ENCODE measurements at regions not wholly inside any gene's neighbourhood (a gene's known extent, or its start where the extent isn't known, plus 50 kb on each side); places are given as distances from the start of the nearest gene placed in this dataset.

DNA sequence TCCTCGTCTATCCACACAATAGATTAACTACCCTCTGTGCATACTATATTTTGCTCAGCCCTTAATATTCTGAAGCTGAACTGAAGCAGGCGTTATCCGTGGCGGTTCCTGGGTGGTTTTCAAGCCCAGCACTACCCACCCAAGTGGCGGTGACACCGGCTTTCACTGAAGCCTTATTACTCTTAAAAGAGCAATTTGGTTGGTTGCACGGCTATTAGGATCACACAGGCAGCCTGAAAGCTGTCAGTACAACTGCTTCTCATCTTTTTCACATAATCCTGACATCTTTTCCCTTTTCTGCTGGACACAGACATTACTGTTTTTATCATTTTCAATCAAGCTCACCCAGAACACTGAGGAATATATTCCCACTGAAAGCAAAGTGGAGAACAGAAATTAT lies 525.3 kb upstream of the ZNF717 start:
- ATAC-seq, result no peak
- BruUV-seq (replicated peaks), result no TSS peak
- H3K36me3 ChIP-seq (ENCODE audit: control insufficient read depth in 2 of 2, insufficient read depth in 2 of 2, low read length in 1 of 2), result no peaks in the 10 kb centered on the region
- no peaks in the 10 kb centered on the region for H3K27me3 ChIP-seq (replicated peaks in 1 of 2; ENCODE audit: control insufficient read depth in 2 of 2, insufficient read depth in 2 of 2, low read length in 1 of 2)
- DNase-seq (ENCODE audit: low read depth, low spot score), result no peak
- ChIA-PET POLR2A (no interaction called here), RAD21 (ENCODE audit: unreplicated experiment) (no interaction called here), SMC1A (ENCODE audit: uncharacterized antibody, unreplicated experiment) (interaction anchor here (0.8 to 1.6 kb wide), 2 partner anchors 9 to 14 kb away, joined by 3 to 5 read pairs; no protein-coding TSS in a partner anchor), CTCF (no interaction called here)
- no peak overlapping the region for H3K9ac ChIP-seq (ENCODE audit: control insufficient read depth, insufficient read depth, low read length)
- H3K4me3 ChIP-seq, result no peak overlapping the region
- H3K4me1 ChIP-seq (ENCODE audit: control insufficient read depth, insufficient read depth, low read length), result no peaks in the 10 kb centered on the region
- H4K20me1 ChIP-seq (ENCODE audit: control insufficient read depth, insufficient read depth), result no peaks in the 10 kb centered on the region
- H2AFZ ChIP-seq (ENCODE audit: control insufficient read depth, low read depth, low read length), result no peak overlapping the region
- no peaks in the 10 kb centered on the region for H3K9me3 ChIP-seq (replicated peaks; ENCODE audit: control insufficient read depth, insufficient read depth, low read length)
- intact Hi-C loops (cut with micrococcal nuclease; ENCODE audit: unreplicated experiment) (no loop called here), in situ Hi-C loops (cut with MboI) (no loop called here)
- no peaks in the 10 kb centered on the region for H3K79me2 ChIP-seq (ENCODE audit: control insufficient read depth, insufficient read depth, low read length)
- H3K4me2 ChIP-seq (ENCODE audit: control insufficient read depth, insufficient read depth), result no peak overlapping the region
- TF ChIP-seq NR2C1 (IDR thresholded peaks at IDR 0.05), result no peak
- TF ChIP-seq, protein P1, sequence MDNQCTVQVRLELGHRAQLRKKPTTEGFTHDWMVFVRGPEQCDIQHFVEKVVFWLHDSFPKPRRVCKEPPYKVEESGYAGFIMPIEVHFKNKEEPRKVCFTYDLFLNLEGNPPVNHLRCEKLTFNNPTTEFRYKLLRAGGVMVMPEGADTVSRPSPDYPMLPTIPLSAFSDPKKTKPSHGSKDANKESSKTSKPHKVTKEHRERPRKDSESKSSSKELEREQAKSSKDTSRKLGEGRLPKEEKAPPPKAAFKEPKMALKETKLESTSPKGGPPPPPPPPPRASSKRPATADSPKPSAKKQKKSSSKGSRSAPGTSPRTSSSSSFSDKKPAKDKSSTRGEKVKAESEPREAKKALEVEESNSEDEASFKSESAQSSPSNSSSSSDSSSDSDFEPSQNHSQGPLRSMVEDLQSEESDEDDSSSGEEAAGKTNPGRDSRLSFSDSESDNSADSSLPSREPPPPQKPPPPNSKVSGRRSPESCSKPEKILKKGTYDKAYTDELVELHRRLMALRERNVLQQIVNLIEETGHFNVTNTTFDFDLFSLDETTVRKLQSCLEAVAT (IDR thresholded peaks at IDR 0.05), result no peak
- TF ChIP-seq MYC (IDR thresholded peaks at IDR 0.05; ENCODE audit: insufficient read depth, insufficient read length, insufficient replicate concordance, low read length, severe bottlenecking), result no peak
- no peak for TF ChIP-seq TCF7 (IDR thresholded peaks at IDR 0.05; ENCODE audit: borderline replicate concordance)
- no peak for TF ChIP-seq STAT3 (IDR thresholded peaks at IDR 0.05; ENCODE audit: low read depth, low read length)
- TF ChIP-seq MYB (IDR thresholded peaks at IDR 0.05; ENCODE audit: borderline replicate concordance, low read depth, low read length), result no peak
- no peak for TF ChIP-seq CREB1 (IDR thresholded peaks at IDR 0.05; ENCODE audit: low read depth)
- no peak for TF ChIP-seq ZNF207 (IDR thresholded peaks at IDR 0.05; ENCODE audit: borderline replicate concordance)
- no peak for TF ChIP-seq PML (IDR thresholded peaks at IDR 0.05; ENCODE audit: low read length)
- TF ChIP-seq, protein P2, sequence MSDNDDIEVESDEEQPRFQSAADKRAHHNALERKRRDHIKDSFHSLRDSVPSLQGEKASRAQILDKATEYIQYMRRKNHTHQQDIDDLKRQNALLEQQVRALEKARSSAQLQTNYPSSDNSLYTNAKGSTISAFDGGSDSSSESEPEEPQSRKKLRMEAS (IDR thresholded peaks at IDR 0.05; ENCODE audit: low read depth, low read length), result no peak
- no peak for FAIRE-seq
- H3K27ac ChIP-seq (ENCODE audit: control insufficient read depth, insufficient read depth), result no peak overlapping the region
- 17% methylated on average over 7 of the region's 7 CpGs for WGBS (ENCODE audit: insufficient coverage, insufficient replicate concordance, low lambda C conversion rate, missing lambda C conversion rate)
